ENCODE measurements at regions not wholly inside any gene's neighbourhood (a gene's known extent, or its start where the extent isn't known, plus 50 kb on each side); places are given as distances from the start of the nearest gene placed in this dataset.

GRCh38 chr14:27243365-27243764 is 645.5 kb upstream of the NOVA1 start:
- Histone ChIP-seq H3K4me3 (ENCODE audit: severe bottlenecking) (no peak overlapping the region), H3K9me3 (ENCODE audit: severe bottlenecking) (no peaks in the 10 kb centered on the region)

GRCh38 chr14:27245947-27246346 is 648.1 kb upstream of the NOVA1 start:
- ATAC-seq (ENCODE audit: low read depth): peak; percentile 49; the same call in 2 of the 3 replicates
- no peak overlapping the region for H3K27ac ChIP-seq (ENCODE audit: poor library complexity, severe bottlenecking)
- H3K9me3 ChIP-seq (ENCODE audit: severe bottlenecking): no peaks in the 10 kb centered on the region
- peaks cover 22% of the 10 kb centered on the region for H3K4me1 ChIP-seq (ENCODE audit: insufficient read depth, poor library complexity, severe bottlenecking)
- H3K27me3 ChIP-seq (ENCODE audit: insufficient read depth, poor library complexity, severe bottlenecking): no peaks in the 10 kb centered on the region
- TF ChIP-seq CTCF (IDR thresholded peaks at IDR 0.05; ENCODE audit: poor library complexity, severe bottlenecking): no peak
- DNase-seq (ENCODE audit: low spot score): no peak
- no peaks in the 10 kb centered on the region for H3K36me3 ChIP-seq (ENCODE audit: low read depth)
- H3K4me3 ChIP-seq (ENCODE audit: severe bottlenecking): no peak overlapping the region

More at GRCh38 chr14:27243365-27243764, 645.5 kb upstream of the NOVA1 start:
- H3K4me1 ChIP-seq (ENCODE audit: insufficient read depth, poor library complexity, severe bottlenecking): peaks cover 22% of the 10 kb centered on the region
- TF ChIP-seq CTCF (IDR thresholded peaks at IDR 0.05; ENCODE audit: poor library complexity, severe bottlenecking): no peak
- DNase-seq (ENCODE audit: low spot score) (no peak), ATAC-seq (ENCODE audit: low read depth) (peak; percentile 78)
- no peaks in the 10 kb centered on the region for H3K27me3 ChIP-seq (ENCODE audit: insufficient read depth, poor library complexity, severe bottlenecking)
- H3K27ac ChIP-seq (ENCODE audit: poor library complexity, severe bottlenecking): peak overlapping the region; percentile 78
- H3K36me3 ChIP-seq (ENCODE audit: low read depth): no peaks in the 10 kb centered on the region

- no peak for TF ChIP-seq CTCF (IDR thresholded peaks at IDR 0.05; ENCODE audit: poor library complexity, severe bottlenecking)
- H3K9me3 ChIP-seq (ENCODE audit: severe bottlenecking): no peaks in the 10 kb centered on the region
- peaks cover 3% of the 10 kb centered on the region for H3K27me3 ChIP-seq (ENCODE audit: insufficient read depth, poor library complexity, severe bottlenecking)
- H3K4me3 ChIP-seq (ENCODE audit: severe bottlenecking): no peak overlapping the region
- no peaks in the 10 kb centered on the region for H3K4me1 ChIP-seq (ENCODE audit: insufficient read depth, poor library complexity, severe bottlenecking)
- H3K27ac ChIP-seq (ENCODE audit: poor library complexity, severe bottlenecking): no peak overlapping the region
- DNase-seq (ENCODE audit: low spot score): no peak
- H3K36me3 ChIP-seq (ENCODE audit: low read depth): no peaks in the 10 kb centered on the region
- ATAC-seq (ENCODE audit: low read depth): no peak
Measured at GRCh38 chr14:27253966-27254365, 656.1 kb upstream of the NOVA1 start.

GRCh38 chr14:27256805-27257204 is 659.0 kb upstream of the NOVA1 start:
- no peak for TF ChIP-seq CTCF (IDR thresholded peaks at IDR 0.05; ENCODE audit: poor library complexity, severe bottlenecking)
- H3K9me3 ChIP-seq (ENCODE audit: severe bottlenecking): no peaks in the 10 kb centered on the region
- DNase-seq (ENCODE audit: low spot score) (no peak), ATAC-seq (ENCODE audit: low read depth) (no peak)
- H3K4me3 ChIP-seq (ENCODE audit: severe bottlenecking): no peak overlapping the region
- H3K27me3 ChIP-seq (ENCODE audit: insufficient read depth, poor library complexity, severe bottlenecking): peaks cover 8% of the 10 kb centered on the region
- no peaks in the 10 kb centered on the region for H3K36me3 ChIP-seq (ENCODE audit: low read depth)
- no peak overlapping the region for H3K27ac ChIP-seq (ENCODE audit: poor library complexity, severe bottlenecking)
- no peaks in the 10 kb centered on the region for H3K4me1 ChIP-seq (ENCODE audit: insufficient read depth, poor library complexity, severe bottlenecking)

GRCh38 chr14:27267876-27268275 is 670.0 kb upstream of the NOVA1 start:
- Histone ChIP-seq H3K27me3 (ENCODE audit: insufficient read depth, poor library complexity, severe bottlenecking) (peaks cover 8% of the 10 kb centered on the region), H3K4me3 (ENCODE audit: severe bottlenecking) (no peak overlapping the region), H3K9me3 (ENCODE audit: severe bottlenecking) (no peaks in the 10 kb centered on the region)

More at GRCh38 chr14:27267876-27268275, 670.0 kb upstream of the NOVA1 start:
- ATAC-seq (ENCODE audit: low read depth) (no peak), DNase-seq (ENCODE audit: low spot score) (no peak)
- H3K27ac ChIP-seq (ENCODE audit: poor library complexity, severe bottlenecking): no peak overlapping the region
- no peaks in the 10 kb centered on the region for H3K4me1 ChIP-seq (ENCODE audit: insufficient read depth, poor library complexity, severe bottlenecking)
- TF ChIP-seq CTCF (IDR thresholded peaks at IDR 0.05; ENCODE audit: poor library complexity, severe bottlenecking): no peak
- no peaks in the 10 kb centered on the region for H3K36me3 ChIP-seq (ENCODE audit: low read depth)
